ENCODE measurements at regions not wholly inside any gene's neighbourhood (a gene's known extent, or its start where the extent isn't known, plus 50 kb on each side); places are given as distances from the start of the nearest gene placed in this dataset.

- no peak for DNase-seq
Measured at GRCh38 chr1:101080859-101081258, 55.3 kb upstream of the DPH5 start.

- DNase-seq, result no peak
Measured at GRCh38 chr1:101079341-101079740, 53.8 kb upstream of the DPH5 start.

- no peak for DNase-seq
Measured at GRCh38 chr1:101077849-101078248, 52.3 kb upstream of the DPH5 start.

GRCh38 chr1:101075926-101076325 lies 50.3 kb upstream of the DPH5 start:
- DNase-seq, result no peak
